Stimulated activated naive CD8-positive, alpha-beta T cell treated with anti-CD3 and anti-CD28 coated beads, Interleukin-15, amount 100 ng/mL, for 72 hours (primary cell): ENCODE measurements at regions not wholly inside any gene's neighbourhood (a gene's known extent, or its start where the extent isn't known, plus 50 kb on each side); places are given as distances from the start of the nearest gene placed in this dataset.
A peak's percentile ranks its signal among the peaks of the same experiment; 100 is the strongest.

Experiments used
- ATAC-seq: fragments of 150-1000 bp; cut with Tn5 transposase; 2 replicates; pipeline ENCODE4 v1.10.0; 2021; ENCODE audit warnings: mild to moderate bottlenecking, moderate library complexity
- DNase-seq, 2 donors: peaks; one replicate each; pipeline ENCODE4 v3.0.0; 2021 to 2022
- H3K27ac Mint-ChIP-seq, 2 donors: one replicate each; pipeline ENCODE4 v1.8.0; 2022; ENCODE audit warnings: mild to moderate bottlenecking in 2 of 2, mixed read lengths in 2 of 2, moderate library complexity in 2 of 2
- H3K27me3 Mint-ChIP-seq: one replicate; pipeline ENCODE4 v1.8.0; 2022; ENCODE audit warnings: mixed read lengths
- H3K4me1 Mint-ChIP-seq: one replicate; pipeline ENCODE4 v1.8.0; 2022; ENCODE audit warnings: mild to moderate bottlenecking, mixed read lengths
- H3K4me3 Mint-ChIP-seq, 2 donors: one replicate each; pipeline ENCODE4 v1.8.0; 2022; ENCODE audit warnings: mild to moderate bottlenecking in 2 of 2, mixed read lengths in 2 of 2, moderate library complexity in 1 of 2
- H3K9me3 Mint-ChIP-seq, 2 donors: one replicate each; pipeline ENCODE4 v1.8.0; 2022; ENCODE audit warnings: mixed read lengths in 2 of 2

- no peak for DNase-seq
- Mint-ChIP-seq H3K4me1 (no peaks in the 10 kb centered on the region), H3K27me3 (peaks cover 74% of the 10 kb centered on the region), H3K9me3 (peaks cover 0 to 7% of the 10 kb centered on the region in 2 donors), H3K27ac (no peak overlapping the region), H3K4me3 (no peak overlapping the region)
- ATAC-seq: no peak
These were observed 201.5 kb upstream of the MVB12B start for GRCh38 chr9:126125177-126125576.

GRCh38 chr9:126125577-126125976 lies 201.1 kb upstream of the MVB12B start:
- DNase-seq (no peak), ATAC-seq (no peak)
- H3K9me3 Mint-ChIP-seq: peaks cover 0 to 7% of the 10 kb centered on the region in 2 donors
- peaks cover 74% of the 10 kb centered on the region for H3K27me3 Mint-ChIP-seq
- H3K4me1 Mint-ChIP-seq: no peaks in the 10 kb centered on the region
- H3K27ac Mint-ChIP-seq: no peak overlapping the region
- H3K4me3 Mint-ChIP-seq: no peak overlapping the region

GRCh38 chr9:126125992-126126409 lies 200.6 kb upstream of the MVB12B start:
- no peak overlapping the region for H3K4me3 Mint-ChIP-seq
- no peak overlapping the region for H3K27ac Mint-ChIP-seq
- peaks cover 76% of the 10 kb centered on the region for H3K27me3 Mint-ChIP-seq
- ATAC-seq (no peak), DNase-seq (no peak)
- peaks cover 0 to 7% of the 10 kb centered on the region in 2 donors for H3K9me3 Mint-ChIP-seq
- no peaks in the 10 kb centered on the region for H3K4me1 Mint-ChIP-seq

GRCh38 chr9:126126807-126127206 lies 199.8 kb upstream of the MVB12B start:
- no peaks in the 10 kb centered on the region for H3K4me1 Mint-ChIP-seq
- no peak for ATAC-seq

GRCh38 chr9:126127591-126127990 lies 199.0 kb upstream of the MVB12B start:
- Mint-ChIP-seq H3K4me3 (no peak overlapping the region), H3K27me3 (peaks cover 89% of the 10 kb centered on the region), H3K4me1 (no peaks in the 10 kb centered on the region), H3K9me3 (peaks cover 0 to 7% of the 10 kb centered on the region in 2 donors), H3K27ac (no peak overlapping the region)
- no peak for DNase-seq
- no peak for ATAC-seq

More at GRCh38 chr9:126126807-126127206, 199.8 kb upstream of the MVB12B start:
- peaks cover 0 to 7% of the 10 kb centered on the region in 2 donors for H3K9me3 Mint-ChIP-seq
- H3K27ac Mint-ChIP-seq: no peak overlapping the region
- no peak for DNase-seq
- H3K27me3 Mint-ChIP-seq: peaks cover 85% of the 10 kb centered on the region
- H3K4me3 Mint-ChIP-seq: no peak overlapping the region

- Mint-ChIP-seq H3K9me3 (peaks cover 0 to 7% of the 10 kb centered on the region in 2 donors), H3K4me1 (no peaks in the 10 kb centered on the region), H3K4me3 (no peak overlapping the region), H3K27me3 (peaks cover 83% of the 10 kb centered on the region), H3K27ac (no peak overlapping the region)
- DNase-seq: no peak
- ATAC-seq: no peak
These were observed 198.0 kb upstream of the MVB12B start for GRCh38 chr9:126128494-126129142.

- ATAC-seq: no peak
- Mint-ChIP-seq H3K27me3 (peaks cover 70% of the 10 kb centered on the region), H3K27ac (no peak overlapping the region)
These were observed 195.3 kb upstream of the MVB12B start for GRCh38 chr9:126131066-126132010.

GRCh38 chr9:126132746-126133145 lies 193.9 kb upstream of the MVB12B start:
- DNase-seq (no peak), ATAC-seq (no peak)
- H3K4me1 Mint-ChIP-seq: no peaks in the 10 kb centered on the region
- no peak overlapping the region for H3K27ac Mint-ChIP-seq
- H3K9me3 Mint-ChIP-seq: peaks cover 5 to 15% of the 10 kb centered on the region in 2 donors
- no peak overlapping the region for H3K4me3 Mint-ChIP-seq
- peaks cover 56% of the 10 kb centered on the region for H3K27me3 Mint-ChIP-seq

More at GRCh38 chr9:126131066-126132010, 195.3 kb upstream of the MVB12B start:
- DNase-seq: no peak
- Mint-ChIP-seq H3K4me3 (no peak overlapping the region), H3K4me1 (no peaks in the 10 kb centered on the region), H3K9me3 (peaks cover 0 to 16% of the 10 kb centered on the region in 2 donors)

- ATAC-seq (no peak), DNase-seq (no peak)
- H3K27me3 Mint-ChIP-seq: peaks cover 48% of the 10 kb centered on the region
- H3K9me3 Mint-ChIP-seq: peaks cover 5 to 14% of the 10 kb centered on the region in 2 donors
- no peak overlapping the region for H3K27ac Mint-ChIP-seq
- no peak overlapping the region for H3K4me3 Mint-ChIP-seq
- peaks cover 11% of the 10 kb centered on the region for H3K4me1 Mint-ChIP-seq
These were observed 182.4 kb upstream of the MVB12B start for GRCh38 chr9:126144196-126144595.

GRCh38 chr9:126144603-126145456 lies 181.8 kb upstream of the MVB12B start:
- Mint-ChIP-seq H3K4me3 (no peak overlapping the region), H3K27ac (no peak overlapping the region), H3K9me3 (peaks cover 0 to 8% of the 10 kb centered on the region in 2 donors), H3K4me1 (peaks cover 11% of the 10 kb centered on the region), H3K27me3 (peaks cover 48% of the 10 kb centered on the region)
- DNase-seq: no peak
- ATAC-seq: no peak

GRCh38 chr9:126145887-126146253 lies 180.8 kb upstream of the MVB12B start:
- peak overlapping the region; percentile 34 to 49 for H3K4me3 Mint-ChIP-seq
- DNase-seq (no peak), ATAC-seq (no peak)
- no peak overlapping the region for H3K27ac Mint-ChIP-seq
- H3K9me3 Mint-ChIP-seq: peaks cover 0 to 6% of the 10 kb centered on the region in 2 donors
- peaks cover 11% of the 10 kb centered on the region for H3K4me1 Mint-ChIP-seq
- peaks cover 48% of the 10 kb centered on the region for H3K27me3 Mint-ChIP-seq

- DNase-seq (peak; percentile 48 to 49), ATAC-seq (peak; percentile 86)
- Mint-ChIP-seq H3K4me1 (peaks cover 11% of the 10 kb centered on the region), H3K27me3 (peaks cover 48% of the 10 kb centered on the region), H3K4me3 (peak overlapping the region; percentile 34 to 49), H3K9me3 (peaks cover 0 to 6% of the 10 kb centered on the region in 2 donors), H3K27ac (peak overlapping the region; percentile 0 to 75)
These were observed 180.1 kb upstream of the MVB12B start for GRCh38 chr9:126146254-126147145.

- ATAC-seq (no peak), DNase-seq (no peak)
- Mint-ChIP-seq H3K27me3 (peaks cover 42% of the 10 kb centered on the region), H3K27ac (no peak overlapping the region), H3K4me3 (no peak overlapping the region), H3K4me1 (peaks cover 11% of the 10 kb centered on the region), H3K9me3 (peaks cover 0 to under 1% of the 10 kb centered on the region in 2 donors)
These were observed 179.3 kb upstream of the MVB12B start for GRCh38 chr9:126147186-126147935.
